ENCODE measurements at regions not wholly inside any gene's neighbourhood (a gene's known extent, or its start where the extent isn't known, plus 50 kb on each side); places are given as distances from the start of the nearest gene placed in this dataset.

DNA sequence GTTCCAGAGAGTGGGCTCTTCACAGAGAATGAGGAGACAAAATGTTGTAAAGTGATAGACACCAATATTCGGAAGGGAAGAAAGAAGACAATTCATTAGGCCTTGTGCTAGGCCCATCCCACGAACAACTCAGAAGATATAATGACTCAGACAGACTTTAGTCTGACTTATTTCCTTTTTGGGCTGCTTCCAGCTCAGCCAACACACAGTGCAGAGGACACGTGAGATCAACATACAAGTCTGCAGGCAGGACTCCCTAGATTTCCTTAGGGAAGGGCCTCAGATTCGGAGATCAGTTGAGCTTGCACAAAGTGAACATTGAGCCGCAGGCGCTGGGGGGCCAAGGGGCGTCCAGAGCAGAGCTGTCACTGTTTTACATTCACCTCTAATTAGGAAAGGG lies 290.7 kb upstream of the TENM3 start:
- no peak for DNase-seq (ENCODE audit: low spot score)

- no peak for DNase-seq (ENCODE audit: low spot score)
These were observed 286.7 kb upstream of the TENM3 start for GRCh38 chr4:181956512-181956911.

DNA sequence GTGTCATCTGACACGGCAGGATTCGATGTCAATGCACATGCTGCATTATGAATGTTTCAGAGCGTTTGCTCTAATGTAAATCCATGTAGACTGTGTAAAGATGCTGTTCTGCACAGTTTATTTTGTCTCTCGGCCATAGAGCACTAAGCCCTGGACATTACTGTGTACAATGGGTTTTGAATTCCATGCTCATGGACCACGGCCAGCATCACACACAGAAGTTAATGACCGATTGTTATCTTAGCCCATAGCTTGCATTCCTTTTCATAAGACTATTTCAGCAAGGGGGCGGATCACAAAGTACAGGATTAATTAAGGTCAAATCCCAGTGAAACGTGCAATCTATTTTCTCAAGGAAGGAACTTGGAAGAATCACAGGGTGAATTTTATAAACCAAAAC lies 286.1 kb upstream of the TENM3 start:
- DNase-seq (ENCODE audit: low spot score), result no peak

GRCh38 chr4:181958446-181958845 lies 284.8 kb upstream of the TENM3 start:
- DNase-seq (ENCODE audit: low spot score), result no peak

GRCh38 chr4:181959121-181959520 lies 284.1 kb upstream of the TENM3 start:
- DNase-seq (ENCODE audit: low spot score), result no peak

DNA sequence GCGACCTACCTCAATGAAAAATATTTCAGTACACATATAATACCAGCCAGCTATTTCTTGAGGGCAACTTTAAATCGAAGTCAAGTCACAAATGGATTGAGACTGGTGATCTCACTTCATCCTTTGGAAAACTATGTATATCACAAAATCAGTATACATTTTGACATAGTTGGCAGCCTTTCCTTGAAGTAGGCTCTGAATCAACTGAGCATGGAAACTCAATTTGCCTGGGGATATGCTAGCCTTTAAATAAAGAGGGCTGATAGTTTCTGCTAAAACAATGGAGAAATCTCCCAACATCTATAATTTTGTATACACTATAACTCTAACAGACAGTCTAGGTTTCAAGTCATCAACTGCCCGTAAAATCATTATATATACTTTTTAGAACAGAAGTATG lies 282.8 kb upstream of the TENM3 start:
- no peak for DNase-seq (ENCODE audit: low spot score)

- no peak for DNase-seq (ENCODE audit: low spot score)
These were observed 280.9 kb upstream of the TENM3 start for GRCh38 chr4:181962321-181962720.

DNA sequence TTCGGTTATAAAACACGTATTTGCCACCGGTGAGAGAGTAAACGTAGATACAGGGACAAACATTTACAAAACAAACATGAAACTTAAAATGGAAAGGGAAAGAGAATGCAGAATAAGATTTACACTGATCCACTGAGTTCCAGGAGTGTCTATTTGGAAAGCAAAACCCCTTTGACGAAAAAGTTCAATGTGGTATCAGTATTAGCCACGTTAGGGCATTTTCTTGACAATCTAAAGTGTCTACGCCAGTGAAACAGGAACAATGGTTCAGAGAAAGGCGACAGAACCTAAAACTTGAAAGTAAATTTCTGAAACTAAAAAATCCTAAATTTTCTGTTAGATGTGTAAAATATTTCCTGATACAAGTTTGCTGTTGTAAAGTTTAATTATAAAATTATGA lies 278.5 kb upstream of the TENM3 start:
- DNase-seq (ENCODE audit: low spot score), result no peak

GRCh38 chr4:181966104-181966551 lies 277.1 kb upstream of the TENM3 start:
- no peak for DNase-seq (ENCODE audit: low spot score)

DNA sequence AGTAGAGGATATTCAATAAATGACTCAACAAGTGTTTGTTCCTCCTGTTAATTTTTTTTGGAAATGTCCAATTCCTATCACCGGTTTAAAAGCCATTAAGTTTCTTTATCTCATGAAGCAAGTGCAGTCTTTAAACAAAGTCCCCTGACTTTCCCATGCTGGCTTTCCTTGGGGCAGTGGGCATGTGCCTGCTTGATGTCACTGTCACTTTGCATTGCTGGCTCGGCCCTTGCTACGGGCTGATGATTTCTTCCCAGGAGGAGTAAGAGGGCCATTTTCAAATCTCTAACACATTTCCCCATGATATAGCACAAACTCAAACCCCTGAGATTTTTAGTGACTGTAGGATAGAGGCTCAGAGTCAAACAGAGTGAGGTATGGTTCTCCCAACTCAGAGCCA lies 275.8 kb upstream of the TENM3 start:
- DNase-seq (ENCODE audit: low spot score), result no peak

GRCh38 chr4:181968371-181968770 lies 274.8 kb upstream of the TENM3 start:
- DNase-seq (ENCODE audit: low spot score), result no peak

GRCh38 chr4:181969151-181969550 lies 274.1 kb upstream of the TENM3 start:
- DNase-seq (ENCODE audit: low spot score), result no peak

GRCh38 chr4:181970366-181970765 lies 272.8 kb upstream of the TENM3 start:
- no peak for DNase-seq (ENCODE audit: low spot score)

DNA sequence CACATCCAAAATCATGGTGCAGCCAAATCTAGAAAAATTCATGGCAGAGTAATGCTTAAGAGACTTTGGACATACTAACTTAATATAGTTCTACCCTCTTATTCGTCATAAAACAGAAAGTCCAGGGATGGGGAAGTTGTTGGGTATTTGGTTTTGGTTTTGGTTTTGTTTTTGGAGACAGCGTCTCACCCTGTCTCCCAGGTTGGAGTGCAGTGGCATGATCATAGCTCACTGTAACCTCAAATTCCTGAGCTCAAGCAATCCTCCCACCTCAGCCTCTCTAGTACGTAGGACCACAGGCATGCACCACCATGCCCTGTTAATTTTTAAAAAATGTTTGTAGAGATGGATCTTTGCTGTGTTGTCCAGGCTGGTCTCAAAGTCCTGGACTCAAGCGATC lies 271.8 kb upstream of the TENM3 start:
- no peak for DNase-seq (ENCODE audit: low spot score)

DNA sequence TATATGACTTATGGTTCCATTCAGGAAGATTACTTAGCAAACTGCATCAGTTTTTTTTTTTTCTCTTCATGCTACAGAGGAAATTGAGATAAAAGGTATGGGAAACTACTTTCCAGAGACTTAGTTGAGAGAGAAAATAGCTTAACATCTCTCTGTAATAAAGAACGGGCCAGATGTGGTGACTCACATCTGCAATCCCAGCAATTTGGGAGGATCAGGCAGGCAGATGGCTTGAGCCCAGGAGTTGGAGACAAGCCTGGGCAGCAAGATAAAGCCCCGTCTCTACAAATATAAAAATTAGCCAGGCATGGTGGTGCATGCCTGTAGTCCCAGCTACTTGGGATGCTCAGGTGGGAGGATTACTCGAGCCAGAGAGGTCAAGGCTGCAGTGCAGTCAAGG lies 271.2 kb upstream of the TENM3 start:
- no peak for DNase-seq (ENCODE audit: low spot score)

DNA sequence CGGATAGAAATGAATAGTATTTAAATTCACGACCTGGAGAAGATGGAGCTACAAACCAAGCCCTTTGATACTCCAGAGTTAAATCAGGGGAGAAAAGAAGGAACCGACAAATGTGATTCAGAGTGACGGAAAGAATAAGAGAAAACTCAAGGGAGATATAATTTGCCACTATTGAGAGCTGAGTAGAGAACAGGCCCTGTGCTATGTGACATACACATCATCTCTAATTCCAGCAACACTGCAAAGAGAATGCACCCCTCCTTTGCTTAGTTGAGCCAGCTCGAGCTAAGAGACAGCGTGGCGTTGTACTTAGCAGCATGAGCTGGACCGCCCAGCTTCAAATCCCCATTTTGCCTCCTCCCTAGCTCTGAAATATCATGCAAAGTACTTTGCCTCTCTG lies 266.4 kb upstream of the TENM3 start:
- DNase-seq (ENCODE audit: low spot score), result no peak

GRCh38 chr4:181982437-181982836 lies 260.8 kb upstream of the TENM3 start:
- no peak for DNase-seq (ENCODE audit: low spot score)

DNA sequence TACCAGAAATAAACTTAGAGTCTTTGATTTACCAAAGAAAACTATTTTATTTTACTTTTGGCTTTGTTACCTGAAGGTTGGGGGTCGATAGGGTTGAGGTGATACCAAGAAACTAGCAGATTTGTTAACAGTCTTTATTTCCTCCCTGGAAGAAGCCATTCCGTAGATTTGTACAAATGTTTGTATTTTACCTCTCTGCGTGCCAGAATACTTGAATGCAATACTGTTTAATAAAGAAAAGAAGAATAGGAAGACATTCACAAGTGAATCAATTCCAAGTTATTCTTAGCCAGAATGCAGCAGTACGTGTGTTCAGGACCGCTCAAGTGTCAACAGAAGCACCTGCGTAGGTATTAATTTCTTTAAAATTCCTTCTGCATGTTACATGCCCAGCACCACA lies 260.3 kb upstream of the TENM3 start:
- DNase-seq (ENCODE audit: low spot score), result no peak

- DNase-seq (ENCODE audit: low spot score), result no peak
These were observed 255.8 kb upstream of the TENM3 start for GRCh38 chr4:181987392-181987791.

GRCh38 chr4:181989071-181989470 lies 254.1 kb upstream of the TENM3 start:
- no peak for DNase-seq (ENCODE audit: low spot score)

GRCh38 chr4:181991369-181992108 lies 251.7 kb upstream of the TENM3 start:
- no peak for DNase-seq (ENCODE audit: low spot score)

- DNase-seq (ENCODE audit: low spot score), result no peak
These were observed 244.6 kb upstream of the TENM3 start for GRCh38 chr4:181998398-181999295.

DNA sequence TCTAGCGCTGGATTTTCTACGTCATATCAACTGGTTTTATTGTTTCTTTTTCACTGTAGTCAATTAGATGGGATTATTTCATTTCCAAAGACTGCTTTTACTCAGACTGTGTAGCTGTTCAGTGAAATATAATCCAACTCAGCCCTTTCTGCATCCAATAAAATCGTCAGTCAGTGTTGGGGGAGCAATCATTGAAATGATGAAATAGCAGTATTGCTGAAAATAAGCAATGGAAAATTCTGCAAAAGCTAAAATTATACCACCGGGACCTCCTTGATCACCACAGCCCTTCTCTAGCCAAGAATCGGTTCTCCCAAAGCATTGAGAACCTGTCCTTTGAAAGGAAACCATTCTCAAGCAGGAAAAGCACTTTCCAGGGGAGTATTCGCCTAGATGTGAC lies 243.1 kb upstream of the TENM3 start:
- DNase-seq (ENCODE audit: low spot score), result no peak
